Uterus (tissue), 3 donors: ENCODE measurements at regions not wholly inside any gene's neighbourhood (a gene's known extent, or its start where the extent isn't known, plus 50 kb on each side); places are given as distances from the start of the nearest gene placed in this dataset. TPM values are rescaled to one million over a fixed set of nuclear protein-coding genes. Genes with fewer than 3 reads are reported as not detected.

Experiments used
- DNase-seq, 2 donors: peaks; one replicate each; pipeline ENCODE4 v3.0.0-alpha.2; 2019 to 2020
- H3K27ac ChIP-seq, 2 donors: fragments of 200-600 bp; sonication (generic); 1 replicate in 1 of 2; 2 replicates in 1 of 2; pipeline ENCODE4 v1.5.1; 2016 to 2018
- H3K27me3 ChIP-seq, 2 donors: fragments of 200-600 bp; sonication (generic); one replicate each; pipeline ENCODE4 v1.5.1; 2018 to 2019; ENCODE audit warnings: control low read depth in 1 of 2
- H3K36me3 ChIP-seq, 2 donors: fragments of 200-600 bp; sonication (generic); one replicate each; pipeline ENCODE4 v1.5.1; 2019; ENCODE audit warnings: control low read depth in 1 of 2
- H3K4me1 ChIP-seq, 2 donors: fragments of 200-600 bp; sonication (generic); one replicate each; pipeline ENCODE4 v1.5.1; 2018 to 2019; ENCODE audit warnings: control low read depth in 1 of 2
- H3K4me3 ChIP-seq, 2 donors: fragments of 200-600 bp; sonication (generic); 1 replicate in 1 of 2; 2 replicates in 1 of 2; pipeline ENCODE4 v1.5.1; 2018 to 2019; ENCODE audit warnings: mild to moderate bottlenecking in 1 of 2
- H3K9me3 ChIP-seq, 2 donors: fragments of 200-600 bp; sonication (generic); one replicate each; pipeline ENCODE4 v1.5.1; 2019; ENCODE audit warnings: control low read depth in 1 of 2
- POLR2A ChIP-seq, 2 donors: fragments of 450-650 bp; IDR thresholded peaks; one replicate each; pipeline ENCODE4 v1.6.1; 2016; ENCODE audit warnings: antibody characterized with exemption in 2 of 2, mild to moderate bottlenecking in 1 of 2, moderate library complexity in 1 of 2
- intact Hi-C: fragments of 100-400 bp; cut with DNase I; formaldehyde crosslinking; loops from one replicate; pipeline ENCODE4 v1.15.1; 2023; ENCODE audit warnings: low total_unique reads
- small RNA-seq: library from RNA; depleted of rRNA; stranded (forward); fragments of <200 nt; gene quantifications from one replicate; pipeline ENCODE3, GENCODE V24; 2016
- TF ChIP-seq, protein P1 (sequence below), 4 experiments: fragments of 200-600 bp in 2 of 4; fragments of 450-650 bp in 2 of 4; sonication (generic) in 2 of 4; IDR thresholded peaks; one replicate each; pipeline ENCODE4 v1.5.1; 2016 to 2019; ENCODE audit warnings: antibody characterized with exemption in 4 of 4, mild to moderate bottlenecking in 2 of 4, moderate library complexity in 1 of 4
- donor health status: DM: yes; HTN: yes; CAD: no.

DNA sequence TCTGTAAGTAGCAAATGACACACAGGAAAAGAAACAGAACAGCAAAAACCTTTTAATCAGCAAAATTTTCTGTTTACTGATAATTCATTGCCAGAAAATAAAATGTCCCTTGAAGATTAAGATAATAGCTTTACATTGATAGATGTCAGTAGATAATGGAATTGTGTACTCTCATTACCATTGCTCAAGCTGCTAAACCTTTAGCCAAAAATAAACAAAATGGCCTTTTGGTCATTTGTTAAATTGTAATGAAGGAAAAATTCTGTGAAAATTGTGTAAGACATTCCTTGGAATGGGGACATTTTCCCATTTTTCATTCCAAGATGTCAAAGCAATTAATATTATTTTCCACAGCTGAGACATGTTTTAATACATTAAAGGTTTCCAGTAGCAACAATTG, 189.8 kb downstream of the PLOD2 start:
- intact Hi-C loops = no loop called here
- H3K27me3 ChIP-seq = no peaks in the 10 kb centered on the region

DNA sequence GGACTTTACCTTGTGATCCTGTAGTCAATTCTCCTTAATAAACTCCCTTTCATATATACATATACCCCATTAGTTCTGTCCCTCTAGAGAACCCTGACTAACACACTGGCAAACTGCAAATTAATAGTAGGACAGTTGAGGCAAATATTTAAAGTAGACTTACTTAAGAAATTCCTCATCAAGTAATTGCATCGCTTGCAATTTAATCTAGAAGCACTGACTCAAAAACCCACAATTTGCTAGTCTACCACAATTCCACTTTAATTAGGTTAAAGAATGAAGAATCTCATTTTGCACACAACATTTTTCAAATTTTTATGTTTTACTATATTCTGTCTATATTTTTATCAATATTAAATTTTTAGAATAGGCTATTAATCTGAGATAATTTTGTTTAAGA, 188.1 kb downstream of the PLOD2 start:
- TF ChIP-seq, protein P1, sequence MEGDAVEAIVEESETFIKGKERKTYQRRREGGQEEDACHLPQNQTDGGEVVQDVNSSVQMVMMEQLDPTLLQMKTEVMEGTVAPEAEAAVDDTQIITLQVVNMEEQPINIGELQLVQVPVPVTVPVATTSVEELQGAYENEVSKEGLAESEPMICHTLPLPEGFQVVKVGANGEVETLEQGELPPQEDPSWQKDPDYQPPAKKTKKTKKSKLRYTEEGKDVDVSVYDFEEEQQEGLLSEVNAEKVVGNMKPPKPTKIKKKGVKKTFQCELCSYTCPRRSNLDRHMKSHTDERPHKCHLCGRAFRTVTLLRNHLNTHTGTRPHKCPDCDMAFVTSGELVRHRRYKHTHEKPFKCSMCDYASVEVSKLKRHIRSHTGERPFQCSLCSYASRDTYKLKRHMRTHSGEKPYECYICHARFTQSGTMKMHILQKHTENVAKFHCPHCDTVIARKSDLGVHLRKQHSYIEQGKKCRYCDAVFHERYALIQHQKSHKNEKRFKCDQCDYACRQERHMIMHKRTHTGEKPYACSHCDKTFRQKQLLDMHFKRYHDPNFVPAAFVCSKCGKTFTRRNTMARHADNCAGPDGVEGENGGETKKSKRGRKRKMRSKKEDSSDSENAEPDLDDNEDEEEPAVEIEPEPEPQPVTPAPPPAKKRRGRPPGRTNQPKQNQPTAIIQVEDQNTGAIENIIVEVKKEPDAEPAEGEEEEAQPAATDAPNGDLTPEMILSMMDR (IDR thresholded peaks at IDR 0.05) = no peak
- TF ChIP-seq POLR2A (IDR thresholded peaks at IDR 0.05) = no peak
- no peaks in the 10 kb centered on the region for H3K27me3 ChIP-seq
- H3K36me3 ChIP-seq = no peaks in the 10 kb centered on the region
- H3K27ac ChIP-seq = no peak overlapping the region
- no peak overlapping the region for H3K4me3 ChIP-seq
- H3K4me1 ChIP-seq = no peaks in the 10 kb centered on the region
- intact Hi-C loops = no loop called here
- no peaks in the 10 kb centered on the region for H3K9me3 ChIP-seq
- DNase-seq = no peak

More for the DNA sequence above, 189.8 kb downstream of the PLOD2 start:
- no peak for DNase-seq
- Histone ChIP-seq H3K9me3 (no peaks in the 10 kb centered on the region), H3K36me3 (no peaks in the 10 kb centered on the region), H3K27ac (no peak overlapping the region), H3K4me1 (no peaks in the 10 kb centered on the region), H3K4me3 (no peak overlapping the region)
- no peak for TF ChIP-seq POLR2A (IDR thresholded peaks at IDR 0.05)
- TF ChIP-seq, protein P1 (IDR thresholded peaks at IDR 0.05) = no peak

GRCh38 chr3:145981056-145981455, 179.9 kb downstream of the PLOD2 start:
- intact Hi-C loops = no loop called here
- Histone ChIP-seq H3K27me3 (no peaks in the 10 kb centered on the region), H3K4me1 (no peaks in the 10 kb centered on the region), H3K4me3 (no peak overlapping the region), H3K9me3 (peaks cover 0 to 4% of the 10 kb centered on the region in 2 donors), H3K27ac (no peak overlapping the region), H3K36me3 (no peaks in the 10 kb centered on the region)
- no peak for DNase-seq
- TF ChIP-seq, protein P1 (IDR thresholded peaks at IDR 0.05) = no peak
- TF ChIP-seq POLR2A (IDR thresholded peaks at IDR 0.05) = no peak

DNA sequence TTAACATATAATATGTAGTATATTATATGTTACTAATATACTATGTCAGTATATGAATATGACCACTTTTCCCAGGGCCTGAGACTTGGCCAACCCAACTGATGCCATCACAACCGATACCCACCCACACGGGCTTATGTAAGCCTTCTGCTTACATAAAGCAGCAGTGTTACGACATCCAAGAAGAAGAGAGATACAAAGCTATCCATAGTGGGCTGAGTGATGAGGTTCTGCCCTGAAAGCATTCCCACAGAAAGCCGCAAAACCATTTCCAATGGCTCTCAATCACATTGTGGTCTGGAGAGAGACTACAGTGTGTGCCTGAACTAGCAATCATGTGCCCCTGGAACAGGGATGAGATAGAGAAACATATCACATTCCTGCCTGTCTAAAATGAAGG, 177.9 kb downstream of the PLOD2 start:
- peaks cover 0 to 4% of the 10 kb centered on the region in 2 donors for H3K9me3 ChIP-seq
- no peaks in the 10 kb centered on the region for H3K27me3 ChIP-seq
- intact Hi-C loops = no loop called here
- TF ChIP-seq, protein P1 (IDR thresholded peaks at IDR 0.05) = no peak
- TF ChIP-seq POLR2A (IDR thresholded peaks at IDR 0.05) = no peak
- no peak for DNase-seq
- no peaks in the 10 kb centered on the region for H3K36me3 ChIP-seq
- H3K4me3 ChIP-seq = no peak overlapping the region
- no peaks in the 10 kb centered on the region for H3K4me1 ChIP-seq
- no peak overlapping the region for H3K27ac ChIP-seq

Small RNA genes lying in the stretch of these regions (small RNA-seq; reads per million reads assigned to genes)
- not detected for gene RNA5SP144
